H1 (cell line): ENCODE measurements at regions not wholly inside any gene's neighbourhood (a gene's known extent, or its start where the extent isn't known, plus 50 kb on each side); places are given as distances from the start of the nearest gene placed in this dataset.

ENCODE experiments used
- CTCF ChIA-PET: fragments of 300-600 bp; sonication (Branson Sonifier 250); formaldehyde crosslinking; loops from one replicate; lab custom pipeline; 2021; ENCODE audit not compliant: partially characterized antibody; lab: Charles Lee
- POLR2A ChIA-PET: fragments of 300-600 bp; sonication (Branson Sonifier 250); formaldehyde crosslinking; loops from one replicate; lab custom pipeline; 2021; ENCODE audit warnings: inconsistent platforms; ENCODE audit not compliant: partially characterized antibody; lab: Charles Lee
- DNase-seq, 2 experiments: peaks; one replicate each; pipeline versions ENCODE4 v3.0.0 to v3.0.0-alpha.2; 2010 to 2022; ENCODE audit warnings: low spot score in 2 of 2, low read depth in 1 of 2, mixed read lengths in 1 of 2
- FAIRE-seq: peaks from 2 replicates; lab custom pipeline; 2011; peaks lifted over from hg19 to GRCh38; lab: Jason Lieb, UNC
- H2AFZ ChIP-seq: 2 replicates; pipeline ENCODE4 v1.8.1; 2012; ENCODE audit warnings: low read length, inconsistent platforms
- H2AK5ac ChIP-seq: 2 replicates; pipeline ENCODE4 v1.6.1; 2013; ENCODE audit warnings: low read depth, low read length
- H2BK120ac ChIP-seq: replicated peaks from 2 replicates; pipeline ENCODE3; 2013; ENCODE audit warnings: low read depth, low read length, inconsistent platforms
- H2BK12ac ChIP-seq: 2 replicates; pipeline ENCODE4 v1.6.1; 2013; ENCODE audit warnings: low read depth, low read length
- H2BK15ac ChIP-seq: 2 replicates; pipeline ENCODE4 v1.6.1; 2013; ENCODE audit warnings: low read length
- H2BK20ac ChIP-seq: 2 replicates; pipeline ENCODE4 v1.6.1; 2013; ENCODE audit warnings: low read length
- H2BK5ac ChIP-seq: 2 replicates; pipeline ENCODE4 v1.6.1; 2013; ENCODE audit warnings: low read depth, low read length
- H3K14ac ChIP-seq: 2 replicates; pipeline ENCODE4 v1.6.1; 2013; ENCODE audit warnings: inconsistent platforms; ENCODE audit not compliant: insufficient read length
- H3K18ac ChIP-seq: 2 replicates; pipeline ENCODE4 v1.6.1; 2013; ENCODE audit warnings: low read length; ENCODE audit errors: extremely low read depth
- H3K23ac ChIP-seq: 2 replicates; pipeline ENCODE4 v1.6.1; 2013; ENCODE audit warnings: inconsistent platforms; ENCODE audit not compliant: insufficient read length
- H3K23me2 ChIP-seq: 2 replicates; pipeline ENCODE4 v1.6.1; 2013; ENCODE audit warnings: low read depth, low read length
- H3K27ac ChIP-seq: 2 replicates; pipeline ENCODE4 v1.6.1; 2011; ENCODE audit warnings: low read depth, low read length, inconsistent platforms
- H3K27me3 ChIP-seq, 4 experiments: replicated peaks in 1 of 4; 1 replicate in 1 of 4; 2 replicates in 3 of 4; pipeline versions ENCODE4 v1.6.1 to v1.8.1; 2011 to 2013; ENCODE audit warnings: low read length in 3 of 4, mild to moderate bottlenecking in 3 of 4, inconsistent platforms in 2 of 4, mixed read lengths in 2 of 4, moderate library complexity in 1 of 4; ENCODE audit not compliant: control insufficient read depth in 3 of 4, insufficient read depth in 3 of 4; ENCODE audit errors: extremely low read depth in 1 of 4
- H3K36me3 ChIP-seq, 4 experiments: 2 replicates each; pipeline versions ENCODE4 v1.6.1 to v1.8.1; 2011 to 2013; ENCODE audit warnings: mild to moderate bottlenecking in 4 of 4, low read length in 3 of 4, moderate library complexity in 2 of 4, control low read depth in 1 of 4, inconsistent platforms in 1 of 4; ENCODE audit not compliant: insufficient read depth in 4 of 4, control insufficient read depth in 2 of 4
- H3K4ac ChIP-seq: replicated peaks from 2 replicates; pipeline ENCODE3; 2013; ENCODE audit warnings: low read length, low read depth, mixed read lengths, inconsistent platforms; ENCODE audit not compliant: insufficient read length
- H3K4me1 ChIP-seq, 4 experiments: replicated peaks in 1 of 4; 1 replicate in 1 of 4; 2 replicates in 3 of 4; pipeline versions ENCODE4 v1.6.1 to v1.8.1; 2011 to 2013; ENCODE audit warnings: low read length in 3 of 4, inconsistent platforms in 2 of 4, mixed read lengths in 1 of 4; ENCODE audit not compliant: insufficient read depth in 4 of 4, control insufficient read depth in 3 of 4
- H3K4me2 ChIP-seq, 2 experiments: 2 replicates each; pipeline versions ENCODE4 v1.6.1 to v1.8.1; 2011 to 2013; ENCODE audit warnings: low read depth in 2 of 2, low read length in 2 of 2, control low read depth in 1 of 2, inconsistent platforms in 1 of 2, mild to moderate bottlenecking in 1 of 2; ENCODE audit not compliant: insufficient read depth in 1 of 2
- H3K4me3 ChIP-seq, 4 experiments: fragments of 200-600, 300-600 bp in 1 of 4; sonication (generic), shearing (Covaris generic), sonication (Bioruptor Twin) in 1 of 4; 2 replicates each; pipeline versions ENCODE4 v1.5.1 to v1.8.1; 2011 to 2016; ENCODE audit warnings: low read length in 4 of 4, low read depth in 3 of 4, control low read depth in 2 of 4, inconsistent platforms in 2 of 4, mild to moderate bottlenecking in 2 of 4, mixed read lengths in 1 of 4, moderate library complexity in 1 of 4; ENCODE audit not compliant: insufficient read depth in 2 of 4; ENCODE audit errors: extremely low read depth in 1 of 4
- H3K56ac ChIP-seq: replicated peaks from 2 replicates; pipeline ENCODE3; 2013; ENCODE audit warnings: low read depth, mild to moderate bottlenecking, mixed read lengths, low read length, inconsistent platforms; ENCODE audit not compliant: insufficient read length
- H3K79me1 ChIP-seq: 2 replicates; pipeline ENCODE4 v1.6.1; 2013; ENCODE audit warnings: low read depth, low read length, control low read depth
- H3K79me2 ChIP-seq, 2 experiments: 2 replicates each; pipeline versions ENCODE4 v1.6.1 to v1.8.1; 2012 to 2013; ENCODE audit warnings: low read length in 2 of 2, mild to moderate bottlenecking in 2 of 2, inconsistent platforms in 1 of 2; ENCODE audit not compliant: insufficient read depth in 2 of 2, control insufficient read depth in 1 of 2
- H3K9ac ChIP-seq, 4 experiments: replicated peaks in 1 of 4; 1 replicate in 1 of 4; 2 replicates in 3 of 4; pipeline versions ENCODE4 v1.6.1 to v1.8.1; 2011 to 2013; ENCODE audit warnings: low read depth in 3 of 4, low read length in 3 of 4, control low read depth in 2 of 4, mild to moderate bottlenecking in 2 of 4, moderate library complexity in 2 of 4, inconsistent platforms in 1 of 4; ENCODE audit errors: extremely low read depth in 1 of 4
- H3K9me3 ChIP-seq, 2 experiments: 2 replicates each; pipeline versions ENCODE4 v1.6.1 to v1.8.1; 2012 to 2013; ENCODE audit warnings: mild to moderate bottlenecking in 2 of 2, moderate library complexity in 2 of 2, control low read depth in 1 of 2, inconsistent platforms in 1 of 2, low read depth in 1 of 2, low read length in 1 of 2, mixed read lengths in 1 of 2; ENCODE audit not compliant: insufficient read depth in 2 of 2
- H4K20me1 ChIP-seq, 2 experiments: replicated peaks in 1 of 2; 2 replicates each; pipeline versions ENCODE3 to v1.8.1; 2011 to 2013; ENCODE audit warnings: inconsistent platforms in 2 of 2, low read length in 2 of 2, mild to moderate bottlenecking in 1 of 2; ENCODE audit not compliant: insufficient read depth in 2 of 2, control insufficient read depth in 1 of 2
- H4K5ac ChIP-seq: 2 replicates; pipeline ENCODE4 v1.6.1; 2013; ENCODE audit warnings: low read length, low read depth, mixed read lengths, inconsistent platforms; ENCODE audit not compliant: insufficient read length
- H4K8ac ChIP-seq: 2 replicates; pipeline ENCODE4 v1.8.0; 2013; ENCODE audit warnings: mild to moderate bottlenecking, moderate library complexity, low read length, inconsistent platforms; ENCODE audit not compliant: insufficient read depth; ENCODE audit errors: extremely low read depth
- H4K91ac ChIP-seq: replicated peaks from 2 replicates; pipeline ENCODE3; 2013; ENCODE audit warnings: low read length, mixed read lengths, inconsistent platforms; ENCODE audit not compliant: insufficient read length
- CBX5 ChIP-seq: fragments of 300-800, 300-1000 bp; sonication (generic); IDR thresholded peaks from 2 replicates; pipeline ENCODE4 v1.7.1; 2016; ENCODE audit warnings: antibody characterized with exemption, low read length, low read depth
- CEBPB ChIP-seq: IDR thresholded peaks from 2 replicates; pipeline ENCODE4 v1.6.1; 2012; ENCODE audit warnings: low read depth, low read length
- CREB1 ChIP-seq: IDR thresholded peaks from 2 replicates; pipeline ENCODE4 v1.6.1; 2012; ENCODE audit warnings: inconsistent platforms
- EGR1 ChIP-seq: IDR thresholded peaks from 2 replicates; pipeline ENCODE4 v1.6.1; 2011; ENCODE audit warnings: low read depth, low read length, borderline replicate concordance
- RAD21 ChIP-seq, 2 experiments: IDR thresholded peaks in 1 of 2; conservative IDR thresholded peaks in 1 of 2; 2 replicates each; pipeline ENCODE4 v1.6.1; 2011; ENCODE audit warnings: low read depth in 2 of 2, low read length in 2 of 2, improper control_type of control experiment in 1 of 2, inconsistent platforms in 1 of 2, mild to moderate bottlenecking in 1 of 2, moderate library complexity in 1 of 2
- RNF2 ChIP-seq: fragments of 200-900, 300-1000 bp; sonication (generic); IDR thresholded peaks from 2 replicates; pipeline ENCODE4 v1.7.1; 2016; ENCODE audit warnings: borderline replicate concordance, low read depth, mild to moderate bottlenecking, antibody characterized with exemption, low read length; ENCODE audit not compliant: poor library complexity, severe bottlenecking; ENCODE audit errors: missing control alignments
- WGBS, 2 experiments: shearing (Covaris generic) in 1 of 2; methylation state at CpG; one replicate each; pipeline versions ENCODE4 v1.1.6 to v1.1.7; 2013 to 2015; ENCODE audit warnings: low lambda C conversion rate in 2 of 2, mixed read lengths in 2 of 2, inconsistent platforms in 1 of 2, low coverage in 1 of 2, missing lambda C conversion rate in 1 of 2; ENCODE audit not compliant: insufficient replicate concordance in 2 of 2, insufficient coverage in 1 of 2, insufficient read length in 1 of 2; ENCODE audit errors: extremely low coverage in 1 of 2, missing lambda C conversion rate in 1 of 2; 5-methylcytosine and 5-hydroxymethylcytosine counted together
- TF ChIP-seq, protein P1 (sequence below): IDR thresholded peaks from 2 replicates; pipeline ENCODE4 v1.6.1; 2012; ENCODE audit warnings: inconsistent platforms

DNA sequence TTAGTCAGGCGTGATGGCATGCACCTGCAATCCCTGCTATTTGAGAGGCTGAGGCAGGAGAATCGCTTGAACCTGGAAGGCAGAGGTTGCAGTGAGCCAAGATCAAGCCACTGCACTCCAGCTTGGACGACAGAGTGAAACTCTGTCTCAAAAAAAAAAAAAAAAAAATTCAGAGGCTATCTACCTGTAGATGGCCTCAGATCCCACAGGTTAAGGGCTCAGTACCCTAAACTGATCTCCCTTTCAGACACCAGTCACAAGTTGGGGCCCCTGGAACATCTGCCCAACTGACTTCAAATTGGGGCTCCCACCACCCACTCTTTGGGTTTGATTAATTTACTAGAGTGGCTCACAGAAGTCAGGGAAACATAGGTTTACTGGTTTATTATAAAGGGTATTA lies 65.4 kb upstream of the ERCC6L2 start:
- Histone ChIP-seq H3K79me2 (no peaks in the 10 kb centered on the region), H3K9ac (no peak overlapping the region), H3K56ac (no peak overlapping the region), H4K91ac (no peak overlapping the region), H3K27ac (no peak overlapping the region), H3K23me2 (no peaks in the 10 kb centered on the region), H4K5ac (no peak overlapping the region), H3K79me1 (no peaks in the 10 kb centered on the region), H3K9me3 (no peaks in the 10 kb centered on the region), H3K4me1 (peaks cover 0 to under 1% (median 0%) of the 10 kb centered on the region in 4 experiments; a peak in 1 of 7 replicates), H2AK5ac (no peak overlapping the region), H2AFZ (no peak overlapping the region), H4K20me1 (no peaks in the 10 kb centered on the region), H3K18ac (no peak overlapping the region), H3K4me2 (no peak overlapping the region), H2BK5ac (no peak overlapping the region), H4K8ac (no peak overlapping the region), H3K23ac (no peak overlapping the region), H2BK12ac (no peak overlapping the region), H3K4ac (no peak overlapping the region), H2BK15ac (no peak overlapping the region), H3K14ac (no peak overlapping the region), H2BK20ac (no peak overlapping the region), H3K36me3 (no peaks in the 10 kb centered on the region), H3K27me3 (no peaks in the 10 kb centered on the region), H2BK120ac (no peak overlapping the region), H3K4me3 (no peak overlapping the region)
- POLR2A ChIA-PET = interaction anchor here (1.3 kb wide), 1 partner anchor 58 kb away, joined by 3 read pairs; no protein-coding TSS in a partner anchor
- TF ChIP-seq RAD21 (IDR thresholded peaks at IDR 0.05 in 1 of 2, conservative IDR thresholded peaks at IDR 0.05 in 1 of 2; ENCODE audit: low read depth in 2 of 2, low read length in 2 of 2) (peak; percentile 20 to 36; a peak in 3 of 4 replicates), CEBPB (no peak), EGR1 (no peak), RNF2 (no peak), CBX5 (no peak), CREB1 (no peak)
- TF ChIP-seq, protein P1, sequence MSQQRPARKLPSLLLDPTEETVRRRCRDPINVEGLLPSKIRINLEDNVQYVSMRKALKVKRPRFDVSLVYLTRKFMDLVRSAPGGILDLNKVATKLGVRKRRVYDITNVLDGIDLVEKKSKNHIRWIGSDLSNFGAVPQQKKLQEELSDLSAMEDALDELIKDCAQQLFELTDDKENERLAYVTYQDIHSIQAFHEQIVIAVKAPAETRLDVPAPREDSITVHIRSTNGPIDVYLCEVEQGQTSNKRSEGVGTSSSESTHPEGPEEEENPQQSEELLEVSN = no peak
- CTCF ChIA-PET = interaction anchor here (0.5 to 1.2 kb wide), 3 partner anchors 9 to 1493 kb away, joined by 3 to 5 read pairs (median 3); no protein-coding TSS in a partner anchor
- no peak for FAIRE-seq
- 95% methylated on average over 2 of the region's 3 CpGs; no CpG with 5 or more reads in 1 of the 2 experiments for WGBS, 2 experiments
- DNase-seq = no peak
